Right lobe of liver (tissue), 6 donors: ENCODE measurements at regions not wholly inside any gene's neighbourhood (a gene's known extent, or its start where the extent isn't known, plus 50 kb on each side); places are given as distances from the start of the nearest gene placed in this dataset.

ENCODE experiments used
- ATAC-seq, 4 donors: fragments of 200-7000 bp; cut with Tn5 transposase; one replicate each; pipeline ENCODE4 v1.9.1; 2020; ENCODE audit warnings: mild to moderate bottlenecking in 4 of 4, moderate library complexity in 4 of 4
- DNase-seq, 3 donors: peaks; one replicate each; pipeline ENCODE4 v3.0.0-alpha.2; 2020
- H3K27ac ChIP-seq, 3 donors: fragments of 200-600 bp; one replicate each; pipeline ENCODE4 v1.8.0; 2022
- H3K27me3 ChIP-seq, 2 donors: fragments of 200-600 bp; one replicate each; pipeline ENCODE4 v1.8.0; 2022
- H3K36me3 ChIP-seq, 4 donors: fragments of 200-600 bp; sonication (generic) in 1 of 4; one replicate each; pipeline versions ENCODE4 v1.5.1 to v1.8.0; 2017 to 2022; ENCODE audit warnings: control low read depth in 1 of 4
- H3K4me1 ChIP-seq, 4 donors: fragments of 200-600 bp; sonication (generic) in 1 of 4; one replicate each; pipeline versions ENCODE4 v1.5.1 to v1.8.0; 2017 to 2022; ENCODE audit warnings: control low read depth in 1 of 4
- H3K4me3 ChIP-seq, 3 donors: fragments of 200-600 bp; one replicate each; pipeline ENCODE4 v1.8.0; 2022
- H3K9me3 ChIP-seq, 4 donors: fragments of 200-600 bp; sonication (generic) in 1 of 4; one replicate each; pipeline versions ENCODE4 v1.5.1 to v1.8.0; 2017 to 2022; ENCODE audit warnings: control low read depth in 1 of 4
- POLR2A ChIP-seq: fragments of 450-650 bp; IDR thresholded peaks from one replicate; pipeline ENCODE4 v1.6.1; 2017; ENCODE audit warnings: antibody characterized with exemption, mild to moderate bottlenecking
- WGBS: methylation state at CpG from one replicate; pipeline ENCODE4 v1.1.6; 2018; ENCODE audit warnings: low coverage, low lambda C conversion rate; ENCODE audit not compliant: insufficient coverage; ENCODE audit errors: missing lambda C conversion rate; 5-methylcytosine and 5-hydroxymethylcytosine counted together
- intact Hi-C, 2 donors: fragments of 100-400 bp; cut with DNase I; formaldehyde crosslinking; loops; one replicate each; pipeline versions ENCODE4 v1.11.2 to v1.14.1; 2022
- TF ChIP-seq, protein P1 (sequence below), 4 donors: fragments of 200-600 bp in 3 of 4; fragments of 450-650 bp in 1 of 4; IDR thresholded peaks; one replicate each; pipeline versions ENCODE4 v1.5.1 to v1.8.0; 2016 to 2022; ENCODE audit warnings: antibody characterized with exemption in 4 of 4, mild to moderate bottlenecking in 2 of 4
- donor health status: DM: no; HTN: yes; CAD: no.
- donor health status: DM: no; HTN: no; CAD: no.
- donor health status: DM: no; HTN: no; CAD: no.
- donor health status: DM: no; HTN: yes; CAD: no.
- donor health status: DM: no; HTN: yes; CAD: no.

DNA sequence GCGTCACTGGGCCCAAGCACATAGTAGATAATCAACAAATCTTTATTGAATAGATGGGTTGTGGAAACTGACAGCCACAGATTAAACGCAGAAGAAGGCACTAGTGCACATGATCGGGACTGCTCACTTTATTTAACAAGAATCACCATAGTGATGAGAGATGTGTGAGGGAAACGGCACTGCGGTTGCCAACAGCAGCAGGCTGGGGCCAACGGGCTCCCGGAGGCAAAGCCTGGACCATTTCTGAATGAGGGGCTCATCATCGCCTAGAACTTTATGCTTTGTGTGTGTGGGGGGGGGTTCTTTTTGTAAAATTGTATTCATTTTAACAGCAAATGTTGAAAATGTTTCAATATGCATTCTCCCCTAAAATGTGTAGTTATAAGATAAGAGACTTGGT, 61.9 kb upstream of the RUFY1 start:
- H3K4me3 ChIP-seq, result no peak overlapping the region
- H3K27ac ChIP-seq, result no peak overlapping the region
- H3K4me1 ChIP-seq, result no peaks in the 10 kb centered on the region
- intact Hi-C loops, result no loop called here
- WGBS, result 49% methylated on average over 4 of the region's 8 CpGs
- no peaks in the 10 kb centered on the region for H3K36me3 ChIP-seq
- H3K9me3 ChIP-seq, result no peaks in the 10 kb centered on the region
- DNase-seq, result no peak
- no peak for TF ChIP-seq POLR2A
- TF ChIP-seq, protein P1, sequence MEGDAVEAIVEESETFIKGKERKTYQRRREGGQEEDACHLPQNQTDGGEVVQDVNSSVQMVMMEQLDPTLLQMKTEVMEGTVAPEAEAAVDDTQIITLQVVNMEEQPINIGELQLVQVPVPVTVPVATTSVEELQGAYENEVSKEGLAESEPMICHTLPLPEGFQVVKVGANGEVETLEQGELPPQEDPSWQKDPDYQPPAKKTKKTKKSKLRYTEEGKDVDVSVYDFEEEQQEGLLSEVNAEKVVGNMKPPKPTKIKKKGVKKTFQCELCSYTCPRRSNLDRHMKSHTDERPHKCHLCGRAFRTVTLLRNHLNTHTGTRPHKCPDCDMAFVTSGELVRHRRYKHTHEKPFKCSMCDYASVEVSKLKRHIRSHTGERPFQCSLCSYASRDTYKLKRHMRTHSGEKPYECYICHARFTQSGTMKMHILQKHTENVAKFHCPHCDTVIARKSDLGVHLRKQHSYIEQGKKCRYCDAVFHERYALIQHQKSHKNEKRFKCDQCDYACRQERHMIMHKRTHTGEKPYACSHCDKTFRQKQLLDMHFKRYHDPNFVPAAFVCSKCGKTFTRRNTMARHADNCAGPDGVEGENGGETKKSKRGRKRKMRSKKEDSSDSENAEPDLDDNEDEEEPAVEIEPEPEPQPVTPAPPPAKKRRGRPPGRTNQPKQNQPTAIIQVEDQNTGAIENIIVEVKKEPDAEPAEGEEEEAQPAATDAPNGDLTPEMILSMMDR (IDR thresholded peaks at IDR 0.05), result no peak
- no peaks in the 10 kb centered on the region for H3K27me3 ChIP-seq
- peak in 2 of 4 donors; percentile 40 to 57 for ATAC-seq

DNA sequence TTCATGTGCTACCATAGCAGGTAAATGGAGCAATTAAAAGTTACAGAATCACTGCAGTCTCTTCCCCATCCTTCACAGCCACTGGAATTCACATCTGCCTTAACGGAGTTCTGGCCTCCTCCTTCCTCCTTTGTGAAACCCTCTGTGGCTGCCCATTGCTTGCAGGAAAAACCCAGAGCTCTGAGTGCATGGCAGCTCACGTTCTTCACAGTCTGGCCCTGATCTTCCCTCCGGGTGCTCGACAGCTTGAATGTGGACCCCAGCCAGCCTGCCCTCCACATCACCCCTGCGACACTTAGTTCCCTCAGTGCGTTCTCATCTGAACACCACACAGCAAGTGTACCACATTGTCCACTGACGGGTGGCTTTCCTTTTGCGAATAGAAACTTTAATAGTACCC, 63.2 kb upstream of the RUFY1 start:
- 61% methylated on average over 7 of the region's 8 CpGs for WGBS
- Histone ChIP-seq H3K4me1 (no peaks in the 10 kb centered on the region), H3K27me3 (no peaks in the 10 kb centered on the region), H3K9me3 (no peaks in the 10 kb centered on the region), H3K4me3 (no peak overlapping the region), H3K36me3 (no peaks in the 10 kb centered on the region), H3K27ac (no peak overlapping the region)
- intact Hi-C loops, result no loop called here
- no peak for TF ChIP-seq POLR2A
- TF ChIP-seq, protein P1 (IDR thresholded peaks at IDR 0.05), result no peak
- DNase-seq (no peak), ATAC-seq (no peak)

DNA sequence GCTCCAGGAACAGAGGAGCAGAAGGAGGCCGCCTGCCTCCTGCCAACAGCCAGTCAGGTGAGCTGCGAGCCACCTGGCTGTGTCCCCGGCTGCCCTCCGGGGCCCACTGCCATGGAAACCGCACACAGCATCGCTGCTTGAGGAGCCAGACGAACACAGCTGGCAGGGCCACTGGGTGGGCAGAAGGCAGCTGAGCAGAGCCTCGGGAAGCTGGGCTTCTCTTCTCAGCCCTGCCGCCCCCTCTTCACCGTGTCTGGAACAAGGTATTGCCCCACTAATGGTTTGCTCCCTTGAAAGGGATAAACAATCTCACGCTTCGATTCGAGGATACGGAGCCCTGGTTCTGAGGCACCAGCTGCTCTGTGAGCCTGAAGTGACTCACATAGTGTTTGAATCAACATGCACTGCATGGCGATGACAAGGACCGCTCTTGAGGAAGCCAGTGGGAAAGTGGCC, 63.7 kb upstream of the RUFY1 start:
- H3K27me3 ChIP-seq, result no peaks in the 10 kb centered on the region
- H3K4me1 ChIP-seq, result no peaks in the 10 kb centered on the region
- no peak for TF ChIP-seq POLR2A
- TF ChIP-seq, protein P1 (IDR thresholded peaks at IDR 0.05), result no peak
- no peaks in the 10 kb centered on the region for H3K9me3 ChIP-seq
- no peak overlapping the region for H3K4me3 ChIP-seq
- ATAC-seq (no peak), DNase-seq (no peak)
- peak overlapping the region in 2 of 3 donors; percentile 15 to 33 for H3K27ac ChIP-seq
- 72% methylated on average over 6 of the region's 16 CpGs for WGBS
- no peaks in the 10 kb centered on the region for H3K36me3 ChIP-seq
- intact Hi-C loops, result no loop called here

DNA sequence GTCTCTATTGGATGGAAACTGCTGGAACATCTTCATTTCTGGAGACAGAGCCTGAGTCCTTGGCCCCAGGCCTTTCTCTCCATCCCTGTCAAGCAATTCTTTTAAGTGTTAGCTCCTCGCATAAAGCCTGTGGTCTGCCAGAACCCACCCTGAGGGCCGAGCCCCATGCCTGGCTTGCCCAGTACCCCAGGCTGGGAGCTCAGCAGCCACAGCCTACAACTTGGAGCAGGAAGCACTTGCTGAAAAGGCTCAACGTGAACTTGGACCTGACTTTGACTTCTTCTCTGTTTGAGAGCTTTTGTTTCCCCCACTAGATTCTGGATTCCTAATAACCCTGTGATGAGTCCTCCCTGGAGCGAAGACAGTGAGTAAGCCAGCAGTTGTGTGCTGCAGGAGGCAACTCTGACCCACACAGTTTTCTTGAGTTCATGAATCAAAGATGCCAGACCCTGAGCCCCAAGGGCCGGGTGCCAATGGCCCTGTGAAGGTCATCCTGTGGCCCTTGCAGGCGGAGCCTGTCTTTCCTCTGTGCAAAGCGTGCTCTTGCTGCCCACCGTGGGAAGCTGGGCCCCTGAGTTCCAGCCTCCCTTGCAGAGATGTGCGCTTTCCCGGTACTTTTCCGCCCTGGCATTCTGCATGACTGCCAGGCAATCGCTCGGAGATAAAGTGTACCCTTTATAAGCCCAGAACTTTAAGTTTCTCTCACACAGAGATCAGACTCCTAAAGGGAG, 64.3 kb upstream of the RUFY1 start:
- Histone ChIP-seq H3K4me1 (no peaks in the 10 kb centered on the region), H3K27me3 (no peaks in the 10 kb centered on the region), H3K9me3 (no peaks in the 10 kb centered on the region), H3K36me3 (no peaks in the 10 kb centered on the region), H3K27ac (peak overlapping the region in 2 of 3 donors; percentile 15 to 33), H3K4me3 (no peak overlapping the region)
- ATAC-seq, result no peak
- WGBS, result 54% methylated on average over 3 of the region's 13 CpGs
- intact Hi-C loops, result no loop called here
- no peak for TF ChIP-seq POLR2A
- TF ChIP-seq, protein P1 (IDR thresholded peaks at IDR 0.05), result no peak
- no peak for DNase-seq
